ENCODE measurements at regions not wholly inside any gene's neighbourhood (a gene's known extent, or its start where the extent isn't known, plus 50 kb on each side); places are given as distances from the start of the nearest gene placed in this dataset.
A peak's percentile ranks its signal among the peaks of the same experiment; 100 is the strongest.

DNA sequence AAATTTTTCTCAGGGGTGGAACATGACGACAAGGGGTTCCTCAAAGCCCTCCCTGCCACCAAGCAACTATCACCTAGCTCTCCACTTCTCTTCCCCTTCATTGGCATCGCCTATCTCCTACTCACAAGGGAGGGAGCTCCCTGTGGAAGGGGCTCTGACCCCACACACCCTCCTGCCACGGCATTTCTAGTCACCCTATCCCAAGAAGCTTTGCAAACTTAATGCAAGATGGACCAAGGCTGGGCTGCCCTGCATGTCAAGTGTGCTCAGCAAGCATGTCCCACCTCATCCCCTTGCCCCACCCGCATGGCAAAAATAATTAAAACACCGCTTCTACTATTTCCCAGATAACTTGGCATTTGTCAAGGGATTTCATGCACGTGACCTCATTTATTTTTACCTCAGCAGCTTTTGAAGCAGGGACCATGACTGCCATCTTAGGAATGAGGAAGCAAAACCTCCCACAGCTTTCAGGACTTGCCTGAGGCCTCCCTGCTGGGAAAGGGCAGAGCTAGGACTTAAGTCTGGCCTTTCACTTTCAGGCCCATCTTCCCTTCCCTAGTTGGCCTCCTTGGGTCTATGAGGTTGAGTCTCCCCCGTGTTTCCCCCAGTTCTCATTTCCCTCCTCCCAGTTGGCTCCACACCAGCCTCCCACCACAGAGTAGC, 161.3 kb downstream of the TSEN15 start:
- TF ChIP-seq KAT2A (conservative IDR thresholded peaks at IDR 0.05; ENCODE audit: control insufficient read depth, low read depth, low read length) (no peak), CTCF (IDR thresholded peaks at IDR 0.05 in 2 of 3, conservative IDR thresholded peaks at IDR 0.05 in 1 of 3; ENCODE audit: control insufficient read depth in 2 of 3, extremely low read depth in 1 of 3, insufficient read depth in 1 of 3, low read depth in 3 of 3, low read length in 3 of 3) (no peak), POLR2A (IDR thresholded peaks at IDR 0.05; ENCODE audit: low read depth, low read length) (no peak), BHLHE40 (IDR thresholded peaks at IDR 0.05; ENCODE audit: borderline replicate concordance in 1 of 2, low read depth in 2 of 2, low read length in 1 of 2) (peak in 1 of 2 experiments; percentile 52; a peak in 1 of 4 replicates)
- TF ChIP-seq, protein P1, sequence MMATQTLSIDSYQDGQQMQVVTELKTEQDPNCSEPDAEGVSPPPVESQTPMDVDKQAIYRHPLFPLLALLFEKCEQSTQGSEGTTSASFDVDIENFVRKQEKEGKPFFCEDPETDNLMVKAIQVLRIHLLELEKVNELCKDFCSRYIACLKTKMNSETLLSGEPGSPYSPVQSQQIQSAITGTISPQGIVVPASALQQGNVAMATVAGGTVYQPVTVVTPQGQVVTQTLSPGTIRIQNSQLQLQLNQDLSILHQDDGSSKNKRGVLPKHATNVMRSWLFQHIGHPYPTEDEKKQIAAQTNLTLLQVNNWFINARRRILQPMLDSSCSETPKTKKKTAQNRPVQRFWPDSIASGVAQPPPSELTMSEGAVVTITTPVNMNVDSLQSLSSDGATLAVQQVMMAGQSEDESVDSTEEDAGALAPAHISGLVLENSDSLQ (IDR thresholded peaks at IDR 0.05) = no peak

Data from GM12878 (cell line).